ENCODE measurements at regions not wholly inside any gene's neighbourhood (a gene's known extent, or its start where the extent isn't known, plus 50 kb on each side); places are given as distances from the start of the nearest gene placed in this dataset.
"Not testable (repeated sequence)": the region's sequence is repeated elsewhere in the genome, so short reads cannot be mapped to it uniquely, and the experiment has no call there.

DNA sequence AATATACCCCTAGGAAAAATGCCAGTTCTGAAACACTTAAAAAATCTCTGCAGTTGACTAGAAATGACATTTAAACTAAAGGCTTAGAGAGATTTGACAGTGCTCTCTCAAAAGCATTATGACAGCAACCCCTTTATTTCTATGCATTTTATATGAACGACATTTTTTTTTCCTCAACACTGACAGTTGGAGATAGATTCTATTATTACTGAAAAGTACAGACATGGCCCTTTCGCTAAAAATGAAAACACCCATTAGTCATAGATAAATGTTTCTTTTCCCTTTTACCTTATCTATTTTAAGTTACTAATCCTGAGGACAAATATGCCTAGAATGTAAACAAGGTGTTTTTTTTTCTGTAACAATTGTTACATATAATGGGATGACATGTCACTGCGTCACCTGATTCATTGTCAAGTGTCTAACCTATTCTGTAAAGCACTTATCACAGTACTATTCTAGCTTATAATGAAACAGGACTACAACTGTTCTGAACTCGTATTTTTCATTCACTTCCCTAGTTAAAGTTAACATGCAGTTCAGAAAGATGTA is 1169.6 kb upstream of the CRIM1 start:
- ATAC-seq (ENCODE audit: insufficient read depth, low FRiP score), result no peak
- no peaks in the 10 kb centered on the region for H3K36me3 ChIP-seq (ENCODE audit: control insufficient read depth in 4 of 4, insufficient read depth in 4 of 4, low read length in 4 of 4)
- H3K4me1 ChIP-seq (ENCODE audit: control insufficient read depth in 5 of 5, insufficient read depth in 5 of 5, low read length in 5 of 5), result no peaks in the 10 kb centered on the region
- H3K9ac ChIP-seq (ENCODE audit: insufficient read depth in 1 of 2, low read length in 2 of 2), result no peak overlapping the region
- H3K9me3 ChIP-seq (ENCODE audit: control insufficient read depth in 4 of 4, insufficient read depth in 3 of 4, low read length in 3 of 4), result no peaks in the 10 kb centered on the region
- no peak for DNase-seq
- no peaks in the 10 kb centered on the region for H3K27me3 ChIP-seq (ENCODE audit: control insufficient read depth in 3 of 3, insufficient read depth in 3 of 3, low read length in 2 of 3)
- WGBS, 2 donors, result 61 to 62% methylated on average over 4 of the region's 4 CpGs
- H3K27ac ChIP-seq (ENCODE audit: low read depth in 1 of 2, low read length in 1 of 2), result no peak overlapping the region
- H3K4me3 ChIP-seq, result no peak overlapping the region
- TF ChIP-seq, protein P1, sequence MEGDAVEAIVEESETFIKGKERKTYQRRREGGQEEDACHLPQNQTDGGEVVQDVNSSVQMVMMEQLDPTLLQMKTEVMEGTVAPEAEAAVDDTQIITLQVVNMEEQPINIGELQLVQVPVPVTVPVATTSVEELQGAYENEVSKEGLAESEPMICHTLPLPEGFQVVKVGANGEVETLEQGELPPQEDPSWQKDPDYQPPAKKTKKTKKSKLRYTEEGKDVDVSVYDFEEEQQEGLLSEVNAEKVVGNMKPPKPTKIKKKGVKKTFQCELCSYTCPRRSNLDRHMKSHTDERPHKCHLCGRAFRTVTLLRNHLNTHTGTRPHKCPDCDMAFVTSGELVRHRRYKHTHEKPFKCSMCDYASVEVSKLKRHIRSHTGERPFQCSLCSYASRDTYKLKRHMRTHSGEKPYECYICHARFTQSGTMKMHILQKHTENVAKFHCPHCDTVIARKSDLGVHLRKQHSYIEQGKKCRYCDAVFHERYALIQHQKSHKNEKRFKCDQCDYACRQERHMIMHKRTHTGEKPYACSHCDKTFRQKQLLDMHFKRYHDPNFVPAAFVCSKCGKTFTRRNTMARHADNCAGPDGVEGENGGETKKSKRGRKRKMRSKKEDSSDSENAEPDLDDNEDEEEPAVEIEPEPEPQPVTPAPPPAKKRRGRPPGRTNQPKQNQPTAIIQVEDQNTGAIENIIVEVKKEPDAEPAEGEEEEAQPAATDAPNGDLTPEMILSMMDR (IDR thresholded peaks at IDR 0.05; ENCODE audit: control extremely low read depth, extremely low read depth), result no peak

DNA sequence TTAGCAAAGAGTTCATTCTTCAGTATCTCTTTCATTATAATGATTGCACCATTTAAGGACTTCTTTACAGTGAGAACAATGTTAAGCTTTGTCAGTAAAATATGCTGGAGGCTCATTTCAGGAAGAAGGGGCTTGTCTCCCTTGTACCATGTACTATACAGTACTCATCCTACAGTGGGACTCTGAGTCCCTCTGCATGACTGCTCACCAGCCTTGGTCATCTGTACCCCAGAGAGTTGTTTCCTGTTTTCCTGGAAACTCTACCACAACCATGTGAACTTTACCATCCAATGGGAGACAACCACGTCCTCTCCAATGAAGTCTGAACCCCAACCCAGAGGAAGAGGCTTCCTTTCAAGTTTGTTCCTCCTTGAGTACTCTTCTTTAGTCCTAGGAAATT is 1171.1 kb upstream of the CRIM1 start:
- Histone ChIP-seq H3K9ac (ENCODE audit: insufficient read depth in 1 of 2, low read length in 2 of 2) (no peak overlapping the region), H3K4me1 (ENCODE audit: control insufficient read depth in 5 of 5, insufficient read depth in 5 of 5, low read length in 5 of 5) (no peaks in the 10 kb centered on the region), H3K4me3 (no peak overlapping the region), H3K9me3 (ENCODE audit: control insufficient read depth in 4 of 4, insufficient read depth in 3 of 4, low read length in 3 of 4) (no peaks in the 10 kb centered on the region), H3K36me3 (ENCODE audit: control insufficient read depth in 4 of 4, insufficient read depth in 4 of 4, low read length in 4 of 4) (no peaks in the 10 kb centered on the region), H3K27me3 (ENCODE audit: control insufficient read depth in 3 of 3, insufficient read depth in 3 of 3, low read length in 2 of 3) (no peaks in the 10 kb centered on the region), H3K27ac (ENCODE audit: low read depth in 1 of 2, low read length in 1 of 2) (no peak overlapping the region)
- WGBS, 2 donors, result 62 to 82% methylated on average over 1 of the region's 1 CpG
- DNase-seq (no peak), ATAC-seq (ENCODE audit: insufficient read depth, low FRiP score) (no peak)
- TF ChIP-seq, protein P1 (IDR thresholded peaks at IDR 0.05; ENCODE audit: control extremely low read depth, extremely low read depth), result no peak

DNA sequence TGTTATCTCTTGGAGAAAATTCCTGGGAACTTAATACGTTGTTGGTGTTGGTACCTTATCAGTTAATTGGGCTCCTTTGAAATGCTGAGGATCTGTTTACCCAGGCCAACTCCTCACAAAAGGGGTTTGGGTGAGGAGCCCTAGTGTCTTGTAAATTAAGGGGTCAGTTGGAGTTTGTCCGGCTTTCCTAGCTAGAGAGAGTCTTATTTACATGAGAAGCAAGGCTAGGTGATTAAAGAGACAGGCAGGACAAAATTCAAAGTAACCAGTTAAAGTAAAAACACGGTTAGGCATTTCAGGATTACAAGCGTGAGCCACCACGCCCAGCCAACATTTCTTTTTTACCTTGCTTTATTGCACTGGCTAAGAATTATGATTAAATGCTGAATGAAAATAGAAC is 1178.9 kb upstream of the CRIM1 start:
- H3K4me3 ChIP-seq; H3K27me3 ChIP-seq (ENCODE audit: control insufficient read depth in 3 of 3, insufficient read depth in 3 of 3, low read length in 2 of 3); H3K9ac ChIP-seq (ENCODE audit: insufficient read depth in 1 of 2, low read length in 2 of 2); H3K4me1 ChIP-seq (ENCODE audit: control insufficient read depth in 5 of 5, insufficient read depth in 5 of 5, low read length in 5 of 5); DNase-seq; ATAC-seq (ENCODE audit: insufficient read depth, low FRiP score); H3K9me3 ChIP-seq (ENCODE audit: control insufficient read depth in 4 of 4, insufficient read depth in 3 of 4, low read length in 3 of 4); H3K27ac ChIP-seq (ENCODE audit: low read depth in 1 of 2, low read length in 1 of 2); H3K36me3 ChIP-seq (ENCODE audit: control insufficient read depth in 4 of 4, insufficient read depth in 4 of 4, low read length in 4 of 4): not testable (repeated sequence)
- 46 to 52% methylated on average over 5 of the region's 5 CpGs for WGBS, 2 donors

DNA sequence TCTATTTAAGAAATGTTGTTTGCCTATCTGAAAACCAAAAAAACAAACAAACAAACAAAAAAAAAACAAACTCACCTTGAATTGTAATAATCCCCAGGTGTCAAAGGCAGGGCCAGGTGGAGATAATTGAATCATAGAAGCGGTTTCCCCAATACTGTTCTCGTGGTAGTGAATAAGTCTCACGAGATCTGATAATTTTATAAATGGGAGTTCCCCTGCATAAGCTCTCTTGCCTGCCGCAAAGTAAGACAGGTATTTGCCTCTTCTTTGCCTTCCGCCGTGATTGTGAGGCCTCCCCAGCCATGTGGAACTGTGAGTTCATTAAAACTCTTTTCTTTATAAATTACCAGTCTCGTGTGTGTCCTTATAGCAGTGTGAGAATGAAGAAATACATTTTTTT is 1180.7 kb upstream of the CRIM1 start:
- no peak for DNase-seq
- Histone ChIP-seq H3K27me3 (ENCODE audit: control insufficient read depth in 3 of 3, insufficient read depth in 3 of 3, low read length in 2 of 3) (no peaks in the 10 kb centered on the region), H3K4me3 (no peak overlapping the region), H3K4me1 (ENCODE audit: control insufficient read depth in 5 of 5, insufficient read depth in 5 of 5, low read length in 5 of 5) (no peaks in the 10 kb centered on the region), H3K27ac (ENCODE audit: low read depth in 1 of 2, low read length in 1 of 2) (no peak overlapping the region), H3K9me3 (ENCODE audit: control insufficient read depth in 4 of 4, insufficient read depth in 3 of 4, low read length in 3 of 4) (no peaks in the 10 kb centered on the region), H3K36me3 (ENCODE audit: control insufficient read depth in 4 of 4, insufficient read depth in 4 of 4, low read length in 4 of 4) (no peaks in the 10 kb centered on the region), H3K9ac (ENCODE audit: insufficient read depth in 1 of 2, low read length in 2 of 2) (no peak overlapping the region)
- no peak for ATAC-seq (ENCODE audit: insufficient read depth, low FRiP score)
- WGBS, 2 donors, result 89 to 90% methylated on average over 7 of the region's 7 CpGs
- TF ChIP-seq, protein P1 (IDR thresholded peaks at IDR 0.05; ENCODE audit: control extremely low read depth, extremely low read depth), result no peak

Measured in lung (tissue), 11 donors.